Sigmoid colon (tissue), 3 donors: ENCODE measurements at regions not wholly inside any gene's neighbourhood (a gene's known extent, or its start where the extent isn't known, plus 50 kb on each side); places are given as distances from the start of the nearest gene placed in this dataset.

Source experiments
- CTCF ChIP-seq, 4 experiments: fragments of 450-650 bp in 3 of 4; fragments of 200-600 bp in 1 of 4; IDR thresholded peaks; one replicate each; pipeline ENCODE4 v1.5.1; 2016 to 2019; ENCODE audit warnings: antibody characterized with exemption in 4 of 4, mild to moderate bottlenecking in 3 of 4, moderate library complexity in 2 of 4
- POLR2A ChIP-seq, 2 donors: fragments of 450-650 bp; IDR thresholded peaks; one replicate each; pipeline ENCODE4 v1.6.1; 2016; ENCODE audit warnings: antibody characterized with exemption in 2 of 2, mild to moderate bottlenecking in 2 of 2, moderate library complexity in 2 of 2

- TF ChIP-seq CTCF (IDR thresholded peaks at IDR 0.05) (no peak), POLR2A (IDR thresholded peaks at IDR 0.05) (no peak)
Measured at GRCh38 chr6:67802771-67803170, 832.3 kb upstream of the ADGRB3 start.
